HG03565 (cell line): ENCODE measurements at regions not wholly inside any gene's neighbourhood (a gene's known extent, or its start where the extent isn't known, plus 50 kb on each side); places are given as distances from the start of the nearest gene placed in this dataset.
"Not testable (repeated sequence)": the region's sequence is repeated elsewhere in the genome, so short reads cannot be mapped to it uniquely, and the experiment has no call there.

Source experiments
- ATAC-seq: cut with Tn5 transposase; IDR thresholded peaks from one replicate; pipeline ENCODE4 v1.9.1; 2021; ENCODE audit warnings: mild to moderate bottlenecking, moderate library complexity; ENCODE audit not compliant: unreplicated experiment

GRCh38 chr20:6355754-6356451 is 233.1 kb upstream of the FERMT1 start:
- ATAC-seq = no peak

GRCh38 chr20:6348908-6349307 is 226.1 kb upstream of the FERMT1 start:
- no peak for ATAC-seq

GRCh38 chr20:6347916-6348315 is 225.1 kb upstream of the FERMT1 start:
- ATAC-seq = no peak

GRCh38 chr20:6341491-6341890 is 218.7 kb upstream of the FERMT1 start:
- ATAC-seq = no peak

GRCh38 chr20:6339176-6339575 is 216.3 kb upstream of the FERMT1 start:
- ATAC-seq = no peak

GRCh38 chr20:6333110-6333509 is 210.3 kb upstream of the FERMT1 start:
- ATAC-seq = no peak

GRCh38 chr20:6321235-6321634 is 198.4 kb upstream of the FERMT1 start:
- ATAC-seq = not testable (repeated sequence)

GRCh38 chr20:6311841-6312655 is 189.2 kb upstream of the FERMT1 start:
- ATAC-seq = no peak

GRCh38 chr20:6311097-6311496 is 188.3 kb upstream of the FERMT1 start:
- no peak for ATAC-seq

GRCh38 chr20:6305536-6305935 is 182.7 kb upstream of the FERMT1 start:
- no peak for ATAC-seq

- no peak for ATAC-seq
Observed at GRCh38 chr20:6302041-6302440, 179.2 kb upstream of the FERMT1 start.

- no peak for ATAC-seq
Observed at GRCh38 chr20:6299456-6299855, 176.6 kb upstream of the FERMT1 start.

GRCh38 chr20:6298049-6298448 is 175.2 kb upstream of the FERMT1 start:
- ATAC-seq = no peak

GRCh38 chr20:6295867-6296256 is 173.0 kb upstream of the FERMT1 start:
- ATAC-seq = no peak

GRCh38 chr20:6295127-6295866 is 172.5 kb upstream of the FERMT1 start:
- ATAC-seq = no peak

GRCh38 chr20:6287471-6287870 is 164.6 kb upstream of the FERMT1 start:
- ATAC-seq = no peak

- no peak for ATAC-seq
Observed at GRCh38 chr20:6282642-6283041, 159.8 kb upstream of the FERMT1 start.

GRCh38 chr20:6277661-6278240 is 154.9 kb upstream of the FERMT1 start:
- ATAC-seq = no peak

GRCh38 chr20:6270404-6270803 is 147.6 kb upstream of the FERMT1 start:
- not testable (repeated sequence) for ATAC-seq

GRCh38 chr20:6269168-6269873 is 146.5 kb upstream of the FERMT1 start:
- no peak for ATAC-seq
